GM11168 (cell line): ENCODE measurements at regions not wholly inside any gene's neighbourhood (a gene's known extent, or its start where the extent isn't known, plus 50 kb on each side); places are given as distances from the start of the nearest gene placed in this dataset.

ENCODE experiments used
- in situ Hi-C: fragments of 300-500 bp; cut with MboI; formaldehyde crosslinking; loops from one replicate; pipeline ENCODE4 v1.12.0; 2022; ENCODE audit warnings: low sequenced_read_pairs; ENCODE audit not compliant: unreplicated experiment

- in situ Hi-C loops = no loop called here
Measured at GRCh38 chr2:128465246-128466170, 146.8 kb upstream of the HS6ST1 start.

GRCh38 chr2:128466376-128466775 lies 147.7 kb upstream of the HS6ST1 start:
- in situ Hi-C loops = no loop called here

GRCh38 chr2:128466776-128467175 lies 148.1 kb upstream of the HS6ST1 start:
- in situ Hi-C loops = no loop called here

GRCh38 chr2:128467321-128467969 lies 148.8 kb upstream of the HS6ST1 start:
- in situ Hi-C loops = no loop called here

GRCh38 chr2:128468186-128468920 lies 149.7 kb upstream of the HS6ST1 start:
- in situ Hi-C loops = no loop called here

- in situ Hi-C loops = no loop called here
Measured at GRCh38 chr2:128469203-128469602, 150.5 kb upstream of the HS6ST1 start.

GRCh38 chr2:128469875-128470274 lies 151.2 kb upstream of the HS6ST1 start:
- in situ Hi-C loops = no loop called here

GRCh38 chr2:128472789-128473174 lies 154.1 kb upstream of the HS6ST1 start:
- in situ Hi-C loops = no loop called here

- in situ Hi-C loops = no loop called here
Measured at GRCh38 chr2:128473175-128474035, 154.7 kb upstream of the HS6ST1 start.

- in situ Hi-C loops = no loop called here
Measured at GRCh38 chr2:128474036-128474955, 155.6 kb upstream of the HS6ST1 start.

GRCh38 chr2:128474962-128475361 lies 156.3 kb upstream of the HS6ST1 start:
- in situ Hi-C loops = no loop called here

- in situ Hi-C loops = no loop called here
Measured at GRCh38 chr2:128475427-128476211, 157.0 kb upstream of the HS6ST1 start.

- in situ Hi-C loops = no loop called here
Measured at GRCh38 chr2:128477026-128477820, 158.6 kb upstream of the HS6ST1 start.

- in situ Hi-C loops = no loop called here
Measured at GRCh38 chr2:128477891-128478290, 159.2 kb upstream of the HS6ST1 start.

- in situ Hi-C loops = no loop called here
Measured at GRCh38 chr2:128485761-128486639, 167.3 kb upstream of the HS6ST1 start.

GRCh38 chr2:128486640-128487375 lies 168.1 kb upstream of the HS6ST1 start:
- in situ Hi-C loops = no loop called here
